HepG2 (cell line): ENCODE measurements at regions not wholly inside any gene's neighbourhood (a gene's known extent, or its start where the extent isn't known, plus 50 kb on each side); places are given as distances from the start of the nearest gene placed in this dataset.

Experiments
- ATAC-seq: fragments of 200-7000 bp; cut with Tn5 transposase; 3 replicates; pipeline ENCODE4 v1.9.1; 2020; ENCODE audit warnings: mild to moderate bottlenecking, moderate library complexity
- BruUV-seq: library from RNA; stranded (reverse); fragments of 400-500 nt; replicated peaks from 2 replicates; lab custom pipeline; 2021; lab: Mats Ljungman, UMichigan
- CTCF ChIA-PET: fragments of 300-600 bp; formaldehyde crosslinking; extraction: SDS; loops from one replicate; lab custom pipeline; 2021; ENCODE audit warnings: low total read pairs, inconsistent platforms, low intra/inter-chr PET ratio; lab: Yijun Ruan, JAX
- POLR2A ChIA-PET: fragments of 350-600 bp; sonication (Branson Sonifier 250); formaldehyde crosslinking; loops from one replicate; lab custom pipeline; 2020; ENCODE audit warnings: antibody characterized with exemption, inconsistent platforms; lab: Yijun Ruan, JAX
- DNase-seq: peaks from one replicate; pipeline ENCODE4 v3.0.0-alpha.2; 2015; ENCODE audit warnings: low spot score
- FAIRE-seq: peaks from 3 replicates; lab custom pipeline; 2011; peaks lifted over from hg19 to GRCh38; lab: Jason Lieb, UNC
- H2AFZ ChIP-seq: one replicate; pipeline ENCODE4 v1.6.1; 2011; ENCODE audit warnings: low read length, inconsistent platforms
- H3K27ac ChIP-seq: fragments of 300-600 bp; 3 replicates; pipeline ENCODE4 v1.8.0; 2011; ENCODE audit warnings: mixed run types, mild to moderate bottlenecking, mixed read lengths, low read length, inconsistent platforms; ENCODE audit not compliant: insufficient read depth; ENCODE audit errors: extremely low read length
- H3K27me3 ChIP-seq, 2 experiments: fragments of 200-600 bp in 1 of 2; 2 replicates in 1 of 2; 3 replicates in 1 of 2; pipeline versions ENCODE4 v1.6.0 to v1.8.0; 2011; ENCODE audit warnings: low read length in 2 of 2, mild to moderate bottlenecking in 2 of 2, moderate library complexity in 2 of 2, inconsistent platforms in 1 of 2; ENCODE audit not compliant: insufficient read depth in 2 of 2, control insufficient read depth in 1 of 2
- H3K36me3 ChIP-seq, 2 experiments: fragments of 200-600 bp in 1 of 2; replicated peaks in 1 of 2; 2 replicates in 1 of 2; 3 replicates in 1 of 2; pipeline versions ENCODE4 v1.5.1 to v1.8.0; 2011; ENCODE audit warnings: low read length in 2 of 2, inconsistent platforms in 1 of 2; ENCODE audit not compliant: insufficient read depth in 2 of 2, control insufficient read depth in 1 of 2
- H3K4me1 ChIP-seq: 2 replicates; pipeline ENCODE4 v1.5.1; 2012; ENCODE audit warnings: low read length, inconsistent platforms; ENCODE audit not compliant: insufficient read depth
- H3K4me2 ChIP-seq: 2 replicates; pipeline ENCODE4 v1.6.0; 2011; ENCODE audit warnings: low read depth, low read length, inconsistent platforms
- H3K4me3 ChIP-seq, 3 experiments: fragments of 200-600 bp in 1 of 3; sonication (generic), shearing (Covaris generic) in 1 of 3; replicated peaks in 1 of 3; 2 replicates each; pipeline ENCODE4 v1.5.1; 2011 to 2016; ENCODE audit warnings: low read length in 3 of 3, inconsistent platforms in 2 of 3, low read depth in 2 of 3, mild to moderate bottlenecking in 2 of 3, control low read depth in 1 of 3, mixed read lengths in 1 of 3; ENCODE audit not compliant: insufficient read depth in 1 of 3
- H3K79me2 ChIP-seq: one replicate; pipeline ENCODE4 v1.6.1; 2011; ENCODE audit warnings: low read length, inconsistent platforms; ENCODE audit not compliant: insufficient read depth
- H3K9ac ChIP-seq: 2 replicates; pipeline ENCODE4 v1.6.0; 2011; ENCODE audit warnings: mild to moderate bottlenecking, low read depth, low read length, inconsistent platforms; ENCODE audit not compliant: insufficient read depth
- H3K9me3 ChIP-seq: 2 replicates; pipeline ENCODE4 v1.5.1; 2012; ENCODE audit warnings: mild to moderate bottlenecking, low read length
- H4K20me1 ChIP-seq: 2 replicates; pipeline ENCODE4 v1.6.0; 2011; ENCODE audit warnings: inconsistent platforms, mild to moderate bottlenecking, low read length, moderate library complexity; ENCODE audit not compliant: insufficient read depth
- HNRNPUL1 ChIP-seq: fragments of 200-400 bp; formaldehyde crosslinking; IDR thresholded peaks from 2 replicates; pipeline ENCODE4 v1.6.1; 2017; ENCODE audit warnings: low read depth, mild to moderate bottlenecking, low read length, moderate library complexity
- NR3C1 ChIP-seq: sonication (generic); formaldehyde crosslinking; IDR thresholded peaks from 2 replicates; pipeline ENCODE4 v1.4.0; 2020; ENCODE audit warnings: missing genetic modification reagents
- PHF8 ChIP-seq: sonication (generic); formaldehyde crosslinking; IDR thresholded peaks from 2 replicates; pipeline ENCODE4 v1.5.0; 2020; ENCODE audit warnings: missing genetic modification reagents
- POLR2AphosphoS5 ChIP-seq: IDR thresholded peaks from 2 replicates; pipeline ENCODE4 v1.6.1; 2012; ENCODE audit warnings: low read depth, low read length
- SRSF9 ChIP-seq: fragments of 200-400 bp; formaldehyde crosslinking; IDR thresholded peaks from 2 replicates; pipeline ENCODE4 v1.6.1; 2018; ENCODE audit warnings: borderline replicate concordance, mild to moderate bottlenecking, low read depth, low read length; ENCODE audit not compliant: insufficient read depth, poor library complexity, severe bottlenecking
- STAG1 ChIP-seq: sonication (generic); formaldehyde crosslinking; IDR thresholded peaks from 2 replicates; pipeline ENCODE4 v1.4.0; 2020; ENCODE audit warnings: missing genetic modification reagents
- ZNF292 ChIP-seq: sonication (generic); formaldehyde crosslinking; IDR thresholded peaks from 2 replicates; pipeline ENCODE4 v1.8.1; 2022; ENCODE audit warnings: mild to moderate bottlenecking, low read depth, missing genetic modification reagents, borderline replicate concordance
- ZSCAN20 ChIP-seq: sonication (generic); formaldehyde crosslinking; IDR thresholded peaks from 2 replicates; pipeline ENCODE4 v1.4.0; 2020; ENCODE audit warnings: missing genetic modification reagents, mild to moderate bottlenecking, borderline replicate concordance
- ZSCAN30 ChIP-seq: sonication (generic); formaldehyde crosslinking; IDR thresholded peaks from 2 replicates; pipeline ENCODE4 v1.5.0; 2020; ENCODE audit warnings: mild to moderate bottlenecking, missing genetic modification reagents
- WGBS: methylation state at CpG from one replicate; pipeline ENCODE4 v1.1.6; 2017; ENCODE audit warnings: low lambda C conversion rate; 5-methylcytosine and 5-hydroxymethylcytosine counted together
- in situ Hi-C: cut with HindIII; loops from 2 replicates; pipeline ENCODE4 v1.10.0; 2017; ENCODE audit warnings: low pct_unique_long_range_greater_than_20kb; ENCODE audit not compliant: extremely low pct_ligation_motif_present
- intact Hi-C: fragments of 100-400 bp; cut with micrococcal nuclease; formaldehyde crosslinking; loops from one replicate; pipeline ENCODE4 v1.10.0; 2022; ENCODE audit not compliant: unreplicated experiment
- TF ChIP-seq, protein P1 (sequence below), 2 experiments: IDR thresholded peaks; 2 replicates each; pipeline ENCODE4 v1.6.1; 2011 to 2012; ENCODE audit warnings: low read length in 2 of 2, borderline replicate concordance in 1 of 2, low read depth in 1 of 2, mild to moderate bottlenecking in 1 of 2, moderate library complexity in 1 of 2
- TF ChIP-seq, protein P2 (sequence below): sonication (generic); formaldehyde crosslinking; IDR thresholded peaks from 2 replicates; pipeline ENCODE4 v1.4.0; 2020; ENCODE audit warnings: mild to moderate bottlenecking, missing genetic modification reagents
- TF ChIP-seq, protein P3 (sequence below): sonication (generic); formaldehyde crosslinking; IDR thresholded peaks from 2 replicates; pipeline ENCODE4 v1.8.0; 2022; ENCODE audit warnings: mild to moderate bottlenecking, missing genetic modification reagents

DNA sequence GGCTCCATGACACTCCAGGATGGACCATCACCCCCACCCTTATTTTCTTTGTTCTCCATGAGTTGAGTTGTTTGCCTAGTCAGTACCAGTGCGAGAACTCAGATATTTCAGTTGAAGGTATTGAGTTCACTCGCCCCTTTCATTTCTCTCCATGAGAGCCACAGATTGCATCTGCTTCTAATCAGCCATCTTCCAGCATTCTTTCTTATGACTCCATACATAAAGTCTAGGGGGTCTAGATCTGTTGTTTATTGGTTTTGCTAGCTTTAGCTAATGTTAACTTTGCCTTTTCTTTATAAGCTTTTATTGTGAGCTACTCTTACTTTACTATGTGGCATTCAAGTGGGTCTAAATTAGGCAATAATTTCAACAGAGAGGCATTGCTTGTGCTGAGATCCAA, 71.6 kb upstream of the PDC start (continued):
- TF ChIP-seq, protein P1, sequence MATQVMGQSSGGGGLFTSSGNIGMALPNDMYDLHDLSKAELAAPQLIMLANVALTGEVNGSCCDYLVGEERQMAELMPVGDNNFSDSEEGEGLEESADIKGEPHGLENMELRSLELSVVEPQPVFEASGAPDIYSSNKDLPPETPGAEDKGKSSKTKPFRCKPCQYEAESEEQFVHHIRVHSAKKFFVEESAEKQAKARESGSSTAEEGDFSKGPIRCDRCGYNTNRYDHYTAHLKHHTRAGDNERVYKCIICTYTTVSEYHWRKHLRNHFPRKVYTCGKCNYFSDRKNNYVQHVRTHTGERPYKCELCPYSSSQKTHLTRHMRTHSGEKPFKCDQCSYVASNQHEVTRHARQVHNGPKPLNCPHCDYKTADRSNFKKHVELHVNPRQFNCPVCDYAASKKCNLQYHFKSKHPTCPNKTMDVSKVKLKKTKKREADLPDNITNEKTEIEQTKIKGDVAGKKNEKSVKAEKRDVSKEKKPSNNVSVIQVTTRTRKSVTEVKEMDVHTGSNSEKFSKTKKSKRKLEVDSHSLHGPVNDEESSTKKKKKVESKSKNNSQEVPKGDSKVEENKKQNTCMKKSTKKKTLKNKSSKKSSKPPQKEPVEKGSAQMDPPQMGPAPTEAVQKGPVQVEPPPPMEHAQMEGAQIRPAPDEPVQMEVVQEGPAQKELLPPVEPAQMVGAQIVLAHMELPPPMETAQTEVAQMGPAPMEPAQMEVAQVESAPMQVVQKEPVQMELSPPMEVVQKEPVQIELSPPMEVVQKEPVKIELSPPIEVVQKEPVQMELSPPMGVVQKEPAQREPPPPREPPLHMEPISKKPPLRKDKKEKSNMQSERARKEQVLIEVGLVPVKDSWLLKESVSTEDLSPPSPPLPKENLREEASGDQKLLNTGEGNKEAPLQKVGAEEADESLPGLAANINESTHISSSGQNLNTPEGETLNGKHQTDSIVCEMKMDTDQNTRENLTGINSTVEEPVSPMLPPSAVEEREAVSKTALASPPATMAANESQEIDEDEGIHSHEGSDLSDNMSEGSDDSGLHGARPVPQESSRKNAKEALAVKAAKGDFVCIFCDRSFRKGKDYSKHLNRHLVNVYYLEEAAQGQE (IDR thresholded peaks at IDR 0.05; ENCODE audit: borderline replicate concordance in 1 of 2, low read depth in 1 of 2, low read length in 2 of 2): no peak
- TF ChIP-seq ZNF292 (CRISPR knock-in tag) (no peak), STAG1 (CRISPR knock-in tag) (no peak), PHF8 (no peak)

DNA sequence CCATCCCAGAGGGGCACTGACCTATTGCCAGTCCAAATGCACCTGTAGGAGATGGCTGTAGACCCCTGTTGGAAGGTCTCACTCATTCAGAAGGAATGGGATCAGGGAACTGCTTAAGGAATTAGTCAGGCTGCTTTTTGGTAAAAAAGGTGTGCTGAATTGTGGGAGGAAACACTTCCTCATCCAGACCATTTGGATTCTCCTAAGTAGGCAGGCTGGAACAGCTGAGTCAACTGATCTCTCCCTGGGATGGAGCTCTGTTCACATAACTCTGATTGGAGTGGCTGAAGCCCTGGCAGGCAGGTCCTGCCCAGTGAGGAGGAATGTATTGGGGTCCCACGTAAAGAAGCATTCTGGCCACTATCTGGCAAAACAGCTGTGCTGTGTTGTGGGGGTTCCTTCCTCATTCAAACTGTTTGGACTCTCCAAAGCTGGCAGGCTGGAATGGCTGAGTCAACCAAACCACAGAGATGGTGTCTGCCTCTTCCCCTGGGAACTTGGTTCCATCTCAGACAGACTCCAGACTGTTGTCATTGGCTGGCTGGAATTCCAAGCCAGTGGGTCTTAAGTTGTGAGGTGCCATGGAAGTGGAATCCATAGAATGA, 70.7 kb upstream of the PDC start:
- WGBS: 0% methylated on average over 1 of the region's 1 CpG

More for the DNA sequence above, 70.7 kb upstream of the PDC start:
- no peak for DNase-seq
- Histone ChIP-seq H3K4me3 (no peak overlapping the region), H3K27ac (no peak overlapping the region), H4K20me1 (no peaks in the 10 kb centered on the region), H3K79me2 (no peaks in the 10 kb centered on the region), H3K27me3 (no peaks in the 10 kb centered on the region), H3K4me1 (no peaks in the 10 kb centered on the region), H2AFZ (no peak overlapping the region), H3K4me2 (no peak overlapping the region), H3K9me3 (0 out of 2 replicates have a peak, but pooled peaks cover 4% of the 10 kb centered on the region), H3K36me3 (no peaks in the 10 kb centered on the region), H3K9ac (no peak overlapping the region)
- TF ChIP-seq, protein P2, sequence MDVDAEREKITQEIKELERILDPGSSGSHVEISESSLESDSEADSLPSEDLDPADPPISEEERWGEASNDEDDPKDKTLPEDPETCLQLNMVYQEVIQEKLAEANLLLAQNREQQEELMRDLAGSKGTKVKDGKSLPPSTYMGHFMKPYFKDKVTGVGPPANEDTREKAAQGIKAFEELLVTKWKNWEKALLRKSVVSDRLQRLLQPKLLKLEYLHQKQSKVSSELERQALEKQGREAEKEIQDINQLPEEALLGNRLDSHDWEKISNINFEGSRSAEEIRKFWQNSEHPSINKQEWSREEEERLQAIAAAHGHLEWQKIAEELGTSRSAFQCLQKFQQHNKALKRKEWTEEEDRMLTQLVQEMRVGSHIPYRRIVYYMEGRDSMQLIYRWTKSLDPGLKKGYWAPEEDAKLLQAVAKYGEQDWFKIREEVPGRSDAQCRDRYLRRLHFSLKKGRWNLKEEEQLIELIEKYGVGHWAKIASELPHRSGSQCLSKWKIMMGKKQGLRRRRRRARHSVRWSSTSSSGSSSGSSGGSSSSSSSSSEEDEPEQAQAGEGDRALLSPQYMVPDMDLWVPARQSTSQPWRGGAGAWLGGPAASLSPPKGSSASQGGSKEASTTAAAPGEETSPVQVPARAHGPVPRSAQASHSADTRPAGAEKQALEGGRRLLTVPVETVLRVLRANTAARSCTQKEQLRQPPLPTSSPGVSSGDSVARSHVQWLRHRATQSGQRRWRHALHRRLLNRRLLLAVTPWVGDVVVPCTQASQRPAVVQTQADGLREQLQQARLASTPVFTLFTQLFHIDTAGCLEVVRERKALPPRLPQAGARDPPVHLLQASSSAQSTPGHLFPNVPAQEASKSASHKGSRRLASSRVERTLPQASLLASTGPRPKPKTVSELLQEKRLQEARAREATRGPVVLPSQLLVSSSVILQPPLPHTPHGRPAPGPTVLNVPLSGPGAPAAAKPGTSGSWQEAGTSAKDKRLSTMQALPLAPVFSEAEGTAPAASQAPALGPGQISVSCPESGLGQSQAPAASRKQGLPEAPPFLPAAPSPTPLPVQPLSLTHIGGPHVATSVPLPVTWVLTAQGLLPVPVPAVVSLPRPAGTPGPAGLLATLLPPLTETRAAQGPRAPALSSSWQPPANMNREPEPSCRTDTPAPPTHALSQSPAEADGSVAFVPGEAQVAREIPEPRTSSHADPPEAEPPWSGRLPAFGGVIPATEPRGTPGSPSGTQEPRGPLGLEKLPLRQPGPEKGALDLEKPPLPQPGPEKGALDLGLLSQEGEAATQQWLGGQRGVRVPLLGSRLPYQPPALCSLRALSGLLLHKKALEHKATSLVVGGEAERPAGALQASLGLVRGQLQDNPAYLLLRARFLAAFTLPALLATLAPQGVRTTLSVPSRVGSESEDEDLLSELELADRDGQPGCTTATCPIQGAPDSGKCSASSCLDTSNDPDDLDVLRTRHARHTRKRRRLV (CRISPR knock-in tag): no peak
- TF ChIP-seq ZSCAN30 (CRISPR knock-in tag) (no peak), HNRNPUL1 (no peak), POLR2AphosphoS5 (no peak), ZSCAN20 (CRISPR knock-in tag) (no peak), NR3C1 (CRISPR knock-in tag) (no peak), SRSF9 (no peak)
- TF ChIP-seq, protein P3, sequence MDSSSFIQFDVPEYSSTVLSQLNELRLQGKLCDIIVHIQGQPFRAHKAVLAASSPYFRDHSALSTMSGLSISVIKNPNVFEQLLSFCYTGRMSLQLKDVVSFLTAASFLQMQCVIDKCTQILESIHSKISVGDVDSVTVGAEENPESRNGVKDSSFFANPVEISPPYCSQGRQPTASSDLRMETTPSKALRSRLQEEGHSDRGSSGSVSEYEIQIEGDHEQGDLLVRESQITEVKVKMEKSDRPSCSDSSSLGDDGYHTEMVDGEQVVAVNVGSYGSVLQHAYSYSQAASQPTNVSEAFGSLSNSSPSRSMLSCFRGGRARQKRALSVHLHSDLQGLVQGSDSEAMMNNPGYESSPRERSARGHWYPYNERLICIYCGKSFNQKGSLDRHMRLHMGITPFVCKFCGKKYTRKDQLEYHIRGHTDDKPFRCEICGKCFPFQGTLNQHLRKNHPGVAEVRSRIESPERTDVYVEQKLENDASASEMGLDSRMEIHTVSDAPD (CRISPR knock-in tag): no peak
- POLR2A ChIA-PET: no interaction called here
- CTCF ChIA-PET: no interaction called here
- no peak for FAIRE-seq
- in situ Hi-C loops (no loop called here), intact Hi-C loops (no loop called here)
- no peak for ATAC-seq
- BruUV-seq: no TSS peak
